Renal cortex interstitium (tissue), 11 donors: ENCODE measurements at regions not wholly inside any gene's neighbourhood (a gene's known extent, or its start where the extent isn't known, plus 50 kb on each side); places are given as distances from the start of the nearest gene placed in this dataset.
"Not testable (repeated sequence)": the region's sequence is repeated elsewhere in the genome, so short reads cannot be mapped to it uniquely, and the experiment has no call there.

Source experiments
- DNase-seq, 11 donors: peaks; one replicate each; pipeline ENCODE4 v3.0.0-alpha.2; 2013; ENCODE audit warnings: low read depth in 9 of 11, low spot score in 4 of 11; ENCODE audit errors: extremely low read depth in 1 of 11

DNA sequence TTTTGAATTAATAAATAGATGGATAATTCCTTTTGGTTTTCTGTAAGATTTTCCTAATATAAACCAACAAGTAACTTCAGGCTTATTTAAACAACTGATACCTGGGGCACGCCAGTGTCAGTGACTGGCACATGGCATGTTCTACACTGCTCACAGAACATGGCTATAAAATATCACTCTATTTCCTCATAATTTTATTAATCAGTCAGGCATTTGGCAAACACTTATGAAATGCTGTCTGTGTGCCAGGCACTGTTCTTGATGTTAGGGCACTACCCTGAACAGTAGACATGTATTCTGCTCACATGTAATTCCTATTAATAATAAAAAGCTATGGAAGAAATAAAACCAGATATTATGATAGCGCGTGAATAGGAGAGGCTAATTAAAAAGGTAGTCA is 661.0 kb downstream of the DTWD2 start:
- no peak for DNase-seq

DNA sequence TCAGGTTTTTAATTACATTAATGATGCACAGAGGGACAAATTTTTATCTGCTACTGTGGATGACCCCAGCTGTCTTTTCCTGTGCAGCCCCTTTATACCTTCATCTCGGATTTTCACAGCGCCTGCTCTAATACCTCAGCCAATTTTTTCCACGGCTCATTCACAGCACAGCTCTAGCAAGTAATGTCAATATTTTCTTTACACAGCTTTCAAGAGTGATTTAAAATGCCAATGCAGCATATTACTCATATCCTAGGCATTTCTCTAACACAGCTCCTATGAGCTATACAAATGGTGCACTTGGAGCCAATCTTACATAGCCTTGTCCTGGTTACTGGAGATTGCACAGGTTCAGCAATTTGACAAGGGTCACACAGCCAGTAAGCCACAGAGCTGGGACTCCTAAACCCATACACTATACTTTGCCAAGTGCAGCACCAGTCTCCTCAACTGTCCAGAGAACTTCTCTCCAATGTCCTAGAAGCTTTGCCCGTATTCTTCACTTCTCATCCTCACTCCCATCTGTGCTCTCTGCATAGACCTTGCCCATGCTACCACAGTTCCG is 661.8 kb downstream of the DTWD2 start:
- no peak for DNase-seq

DNA sequence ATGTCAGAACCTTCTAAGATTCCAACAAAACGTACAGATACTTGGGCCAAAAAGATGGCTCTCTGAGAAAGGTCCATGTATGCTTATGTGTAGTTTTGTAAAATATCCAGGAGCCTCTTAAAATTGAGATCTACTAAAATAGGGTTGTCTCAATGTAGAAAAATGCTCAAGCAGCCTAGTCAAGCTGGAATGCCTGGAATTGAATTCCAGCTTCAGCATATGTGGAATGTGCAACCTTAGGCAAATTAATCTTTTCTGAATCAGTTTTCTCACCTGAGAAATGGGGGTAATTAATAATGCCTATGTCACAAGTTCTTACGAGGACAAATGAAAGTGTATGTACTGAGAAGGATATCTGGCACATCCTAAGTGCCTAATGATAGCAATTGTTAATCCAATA is 662.4 kb downstream of the DTWD2 start:
- no peak for DNase-seq

DNA sequence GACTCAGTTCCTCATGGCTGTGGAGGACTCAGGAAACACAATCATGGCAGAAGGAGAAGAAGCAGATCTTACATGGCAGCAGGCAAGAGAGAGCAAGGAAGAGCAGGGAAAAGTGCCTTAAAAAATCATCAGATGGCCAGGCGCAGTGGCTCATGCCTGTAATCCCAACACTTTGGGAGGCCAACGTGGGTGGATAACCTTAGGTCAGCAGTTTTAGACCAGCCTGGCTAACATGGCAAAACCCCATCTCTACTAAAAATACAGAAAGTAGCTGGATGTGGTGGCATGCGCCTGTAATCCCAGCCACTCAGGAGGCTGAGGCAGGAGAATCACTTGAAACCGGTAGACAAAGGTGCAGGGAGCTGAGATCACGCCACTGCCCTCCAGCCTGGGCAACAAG is 664.6 kb downstream of the DTWD2 start:
- not testable (repeated sequence) for DNase-seq

DNA sequence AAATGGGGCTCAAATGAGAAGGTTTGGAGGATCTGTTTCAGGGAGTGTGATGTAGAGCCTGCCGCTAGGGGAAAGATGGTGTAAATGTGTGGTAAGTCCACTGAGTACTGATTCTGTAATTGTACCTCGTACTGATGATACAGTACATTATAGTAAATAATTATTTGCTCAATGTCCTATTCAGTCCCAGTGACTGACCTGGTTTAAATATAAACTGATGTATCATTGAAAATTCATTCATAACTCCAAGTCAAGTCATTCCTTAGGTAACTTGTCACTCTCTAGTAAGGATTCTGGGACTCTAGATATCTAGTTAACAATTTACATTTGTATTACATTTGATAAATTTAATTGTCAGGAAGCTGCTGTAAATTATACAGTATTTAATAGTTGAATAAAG is 667.3 kb downstream of the DTWD2 start:
- no peak for DNase-seq

DNA sequence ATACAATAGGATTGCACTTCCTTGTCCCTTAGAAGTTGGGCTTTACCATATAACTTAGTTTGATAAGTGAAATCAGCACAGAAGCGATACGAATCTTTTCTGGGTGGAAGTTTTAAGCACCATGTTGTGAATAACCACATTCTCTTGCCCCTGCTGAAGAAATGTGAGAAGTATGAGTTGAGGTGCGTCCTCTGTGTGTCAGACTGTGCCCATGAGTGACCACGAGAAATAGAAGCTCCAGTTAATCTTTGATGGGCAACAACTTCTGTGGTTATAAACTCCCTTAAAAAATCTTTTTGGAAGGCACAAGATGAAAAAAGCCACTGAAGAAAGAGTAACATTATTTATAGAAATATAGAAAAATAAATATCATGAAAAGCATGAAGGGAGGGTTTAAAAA is 668.2 kb downstream of the DTWD2 start:
- no peak for DNase-seq

DNA sequence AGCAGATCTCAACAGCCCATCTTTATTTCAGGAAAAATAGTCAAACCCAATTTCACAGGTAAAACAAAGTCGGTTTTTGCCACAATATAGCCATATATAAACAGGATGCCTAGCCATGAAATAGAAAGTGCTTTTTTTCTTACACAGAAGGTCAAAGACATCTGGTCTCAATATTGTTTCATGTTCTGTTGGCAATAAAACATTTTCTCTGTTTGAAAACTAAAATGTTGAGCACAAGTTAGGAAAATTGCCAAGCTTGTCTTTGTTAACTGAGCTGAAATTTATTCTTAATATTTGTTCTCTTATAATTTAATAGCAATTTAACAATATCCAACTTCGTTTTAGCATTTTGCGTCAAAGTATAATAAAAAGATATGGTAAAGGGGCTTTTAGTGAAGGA is 673.4 kb downstream of the DTWD2 start:
- DNase-seq, result peak in 2 of 11 donors; percentile 3 to 11

DNA sequence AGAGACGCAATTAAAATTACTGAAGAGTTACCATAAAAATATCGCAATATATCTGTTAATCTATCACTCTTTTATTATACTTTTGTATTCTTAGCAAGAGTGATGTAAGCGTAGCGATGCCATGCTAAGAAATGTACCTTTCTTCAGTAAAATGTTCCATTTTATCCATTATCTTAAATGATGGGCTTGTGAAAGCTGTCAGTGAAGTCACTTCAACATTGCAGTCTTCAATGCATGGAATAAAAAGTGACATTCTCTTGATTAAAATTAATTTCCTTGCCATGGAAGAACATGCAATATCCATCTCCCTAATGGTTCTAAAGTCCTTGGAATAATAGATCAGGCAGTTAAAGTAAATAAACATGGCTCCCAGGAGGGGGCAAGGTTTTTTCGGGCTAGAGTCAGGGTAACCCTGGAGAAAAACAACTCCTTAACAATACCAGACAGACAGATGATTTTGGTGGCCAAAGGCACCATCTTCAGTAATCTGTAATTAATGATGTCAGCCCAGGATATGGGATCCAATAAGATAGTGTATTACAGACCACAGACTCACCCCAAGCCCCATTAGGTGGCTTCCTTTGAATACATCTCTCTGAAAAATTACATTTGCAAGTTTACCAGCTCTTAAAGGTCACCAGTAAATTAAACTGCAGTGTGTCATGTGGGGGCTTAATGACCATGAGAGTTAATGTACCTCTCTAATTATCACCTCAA is 677.1 kb downstream of the DTWD2 start:
- DNase-seq, result no peak

DNA sequence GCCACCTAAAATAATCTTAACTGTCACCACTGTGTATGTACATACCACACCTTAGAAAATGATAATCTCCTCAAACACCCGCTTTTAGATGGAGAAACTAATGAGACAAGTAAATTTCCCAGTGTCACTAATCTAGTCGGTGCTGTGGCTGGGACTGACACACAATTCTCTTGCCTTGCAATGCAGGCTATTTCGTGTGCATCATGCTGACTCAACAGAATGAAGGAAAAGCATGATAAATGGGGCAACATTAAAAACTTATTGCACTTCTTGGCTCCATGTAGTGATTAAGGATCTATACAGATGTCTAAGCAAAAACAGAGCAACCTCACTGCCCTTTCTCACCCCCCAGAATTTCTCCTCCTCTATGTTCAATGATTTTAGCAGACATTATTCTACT is 677.9 kb downstream of the DTWD2 start:
- no peak for DNase-seq

DNA sequence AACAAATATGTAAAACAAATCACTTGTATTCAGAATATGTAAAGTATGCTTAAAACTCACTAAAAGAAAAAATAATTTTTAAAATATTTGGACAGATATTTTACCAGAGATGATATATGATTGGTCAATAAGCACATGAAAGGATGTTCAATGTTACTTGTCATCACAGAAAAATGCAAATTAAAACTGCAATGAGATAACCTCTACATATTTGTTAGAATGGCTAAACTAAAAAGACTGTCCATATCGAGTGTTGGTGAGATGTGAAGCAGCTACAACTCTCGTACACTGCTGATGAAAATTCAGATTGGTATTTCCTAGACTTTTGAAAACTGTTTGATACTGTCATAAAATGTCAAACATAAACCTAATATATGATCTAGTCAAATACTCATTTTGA is 685.1 kb downstream of the DTWD2 start:
- DNase-seq, result no peak

DNA sequence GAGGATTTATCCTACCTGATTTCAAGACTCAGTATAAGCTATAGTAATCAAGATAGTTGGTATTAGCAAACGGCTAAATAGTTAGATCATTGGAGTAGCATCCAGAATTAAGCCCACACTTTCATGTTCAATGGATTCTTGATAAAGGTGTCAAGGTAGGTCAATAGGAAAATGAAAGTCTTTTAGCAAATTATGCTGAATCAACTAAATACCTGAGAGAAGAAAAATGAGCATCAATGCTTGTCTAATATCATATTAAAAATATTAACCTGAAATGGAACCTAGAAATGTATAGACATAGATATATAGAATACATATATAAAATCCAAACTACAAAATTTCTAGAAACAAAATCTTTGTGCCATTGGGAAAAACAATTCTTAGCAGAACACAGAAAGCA is 685.6 kb downstream of the DTWD2 start:
- DNase-seq, result no peak

DNA sequence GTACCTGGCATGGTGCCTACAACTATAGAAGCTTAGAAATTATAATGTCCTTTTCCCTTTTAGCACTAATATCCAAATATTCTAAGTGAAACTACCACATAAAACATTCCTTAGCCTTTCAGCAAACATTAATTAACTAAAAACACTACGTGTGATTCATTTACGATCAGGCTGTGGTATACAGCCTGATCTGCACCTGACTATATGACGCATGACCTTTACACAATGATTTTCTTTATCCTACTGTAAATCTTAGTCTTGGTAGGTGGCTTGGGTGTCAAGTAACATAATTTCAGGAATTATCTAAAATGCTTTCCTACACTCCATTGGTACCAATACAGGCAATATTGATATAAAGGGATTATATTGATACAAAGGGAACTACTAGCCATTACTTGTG is 686.7 kb downstream of the DTWD2 start:
- no peak for DNase-seq

DNA sequence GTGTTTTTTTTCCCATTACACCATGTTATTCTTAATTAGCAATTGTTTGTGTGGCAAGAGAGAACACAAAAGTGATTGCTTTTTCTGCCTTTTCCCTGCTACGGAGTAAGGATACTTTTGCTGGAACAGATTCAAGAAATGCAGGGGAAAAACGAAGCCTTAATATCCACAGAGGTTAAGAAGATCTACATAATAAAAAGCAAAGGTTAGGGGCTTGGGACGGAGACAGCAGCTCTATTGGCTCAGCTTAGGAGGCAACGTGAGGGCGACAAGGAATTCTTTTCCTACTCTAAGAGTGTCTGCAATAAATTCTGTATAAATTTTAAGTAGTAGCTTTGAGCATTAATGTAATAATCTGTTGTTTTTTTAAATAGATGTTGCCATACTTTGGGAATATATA is 693.3 kb downstream of the DTWD2 start:
- no peak for DNase-seq

DNA sequence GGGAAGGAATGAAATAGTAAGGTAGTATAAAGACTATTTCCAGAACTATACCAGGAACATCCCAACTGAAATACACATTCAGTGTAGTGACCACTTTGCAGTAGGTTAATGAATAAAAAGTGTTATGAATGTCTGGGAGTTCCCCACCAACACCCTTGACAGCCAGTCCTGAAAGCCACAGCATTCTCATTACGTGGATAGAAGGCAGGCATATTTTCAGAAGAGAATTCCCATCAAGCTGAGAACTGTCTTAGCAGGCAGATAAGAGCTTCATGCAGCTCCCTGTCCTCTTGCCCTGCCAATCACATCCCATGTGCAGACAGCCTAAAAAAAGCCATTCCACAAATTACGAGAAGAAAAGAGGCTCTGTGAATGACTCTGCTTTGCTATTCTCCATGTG is 695.0 kb downstream of the DTWD2 start:
- DNase-seq, result no peak

DNA sequence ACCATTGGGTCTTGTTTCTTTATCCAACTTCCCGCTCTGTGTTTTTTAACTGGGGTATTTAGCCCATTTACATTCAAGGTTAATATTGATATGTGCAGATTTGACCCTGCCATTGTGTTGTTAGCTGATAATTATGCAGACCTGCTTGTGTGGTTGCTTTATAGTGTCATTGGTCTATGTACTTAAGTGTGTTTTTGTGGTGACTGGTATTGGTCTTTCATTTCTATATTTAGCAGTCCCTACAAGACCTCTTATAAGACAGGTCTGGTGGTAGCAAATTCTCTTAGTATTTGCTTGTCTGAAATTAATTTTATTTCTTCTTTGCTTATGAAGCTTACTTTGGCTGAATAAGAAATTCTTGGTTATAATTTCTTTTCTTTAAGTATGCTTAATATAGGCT is 698.1 kb downstream of the DTWD2 start:
- DNase-seq, result no peak

DNA sequence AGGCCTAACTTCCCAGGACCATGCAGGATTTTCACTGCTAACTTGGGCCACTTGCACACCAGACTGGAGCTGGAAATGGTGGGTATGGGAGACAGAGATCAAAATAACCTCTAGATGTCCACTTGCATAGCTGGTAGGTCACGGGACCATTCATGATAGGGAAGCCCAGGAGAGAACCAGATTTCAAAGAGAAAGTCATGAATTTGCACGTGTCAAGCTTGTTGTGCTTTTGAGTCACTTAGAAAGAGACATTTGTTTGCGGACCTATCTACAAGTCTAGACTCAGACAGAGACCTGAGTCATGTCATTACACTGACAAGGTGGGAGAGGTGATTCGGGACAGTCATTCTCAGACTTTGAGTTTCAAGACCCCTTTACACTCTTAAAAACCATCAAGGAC is 704.1 kb downstream of the DTWD2 start:
- not testable (repeated sequence) for DNase-seq

DNA sequence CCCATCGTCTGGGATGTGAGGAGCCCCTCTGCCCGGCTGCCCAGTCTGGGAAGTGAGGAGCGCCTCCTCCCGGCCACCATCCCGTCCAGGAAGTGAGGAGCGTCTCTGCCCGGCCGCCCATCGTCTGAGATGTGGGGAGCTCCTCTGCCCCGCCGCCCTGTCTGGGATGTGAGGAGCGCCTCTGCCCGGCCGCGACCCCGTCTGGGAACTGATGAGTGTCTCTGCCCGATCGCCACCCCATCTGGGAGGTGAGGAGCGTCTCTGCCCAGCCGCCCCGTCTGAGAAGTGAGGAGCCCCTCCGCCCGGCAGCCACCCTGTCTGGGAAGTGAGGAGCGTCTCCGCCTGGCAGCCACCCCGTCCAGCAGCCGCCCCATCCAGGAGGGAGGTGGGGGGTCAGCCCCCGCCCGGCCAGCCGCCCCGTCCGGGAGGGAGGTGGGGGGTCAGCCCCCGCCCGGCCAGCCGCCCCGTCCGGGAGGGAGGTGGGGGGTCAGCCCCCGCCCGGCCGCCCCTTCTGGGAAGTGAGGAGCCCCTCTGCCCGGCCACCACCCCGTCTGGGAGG is 705.8 kb downstream of the DTWD2 start:
- not testable (repeated sequence) for DNase-seq

DNA sequence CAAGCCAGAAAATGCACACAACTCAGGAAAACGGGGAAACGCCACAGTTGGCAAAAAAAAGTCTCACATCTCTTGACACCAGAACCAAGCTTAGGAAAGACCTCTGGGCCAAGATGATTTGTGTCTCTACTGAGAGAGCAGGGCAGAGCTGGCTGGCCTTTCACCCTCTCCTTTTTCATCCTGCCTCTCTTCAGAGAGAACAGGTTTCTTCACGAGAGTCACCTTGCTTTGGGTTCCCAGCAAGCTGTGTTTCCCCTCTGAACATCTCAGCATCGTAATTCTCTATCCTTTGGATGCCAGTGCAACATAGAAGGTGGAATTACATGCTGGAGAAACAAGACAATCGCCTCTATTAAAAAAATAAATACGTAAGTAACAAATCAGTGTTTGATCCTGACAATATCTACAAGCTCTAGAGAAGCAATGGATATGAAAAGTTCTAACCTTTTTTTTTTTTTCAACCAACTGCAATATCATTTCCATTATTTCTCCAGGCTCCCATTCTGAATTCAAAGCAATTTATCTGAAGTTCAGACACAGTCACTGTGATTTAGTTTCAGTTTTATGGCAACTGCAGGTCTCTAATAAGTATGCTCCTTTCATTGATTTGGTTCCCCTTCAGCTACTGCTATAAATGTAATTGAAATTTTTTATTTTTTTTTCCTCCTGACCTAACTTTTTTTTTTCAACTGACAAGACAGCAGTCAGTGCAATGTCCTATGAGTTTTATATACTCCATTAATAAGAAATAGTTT is 708.6 kb downstream of the DTWD2 start:
- no peak for DNase-seq

DNA sequence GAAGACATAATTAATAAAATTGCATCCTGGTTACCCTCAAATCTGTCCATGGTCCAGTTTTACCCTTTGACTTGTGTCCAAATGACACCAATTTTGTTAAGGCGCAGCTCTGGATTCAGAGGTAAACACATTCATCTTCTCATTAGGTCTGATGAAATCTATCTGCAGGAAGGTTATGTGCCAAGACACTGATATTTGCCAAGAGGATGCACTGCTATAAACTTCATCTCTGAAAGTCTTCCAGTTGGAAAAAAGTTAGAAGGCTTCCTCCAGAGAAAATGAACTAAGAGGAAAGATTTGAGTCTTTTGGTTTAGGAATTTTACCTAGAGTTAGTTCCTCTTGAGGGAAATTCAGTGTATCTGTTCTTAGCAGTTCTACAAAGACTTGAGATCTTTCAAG is 717.8 kb downstream of the DTWD2 start:
- DNase-seq, result no peak

DNA sequence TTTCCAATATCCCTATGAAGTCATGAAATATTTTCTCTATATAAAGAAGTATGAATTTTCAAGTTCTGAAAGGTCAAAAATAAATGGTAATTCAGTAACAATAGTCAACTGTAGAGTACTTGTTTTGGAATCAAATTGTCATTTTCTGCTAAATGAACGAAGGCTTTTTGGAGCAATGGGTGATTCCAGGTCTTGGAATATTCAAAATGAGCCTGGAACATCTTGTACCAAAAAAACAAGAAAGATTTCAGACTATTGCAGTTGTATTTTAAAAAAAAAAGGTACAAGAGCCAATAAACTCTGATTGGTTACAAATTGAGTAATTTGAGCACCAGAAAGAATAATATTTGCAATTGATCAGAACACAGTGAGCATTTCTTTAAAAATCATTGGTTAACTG is 730.1 kb downstream of the DTWD2 start:
- no peak for DNase-seq
